ENCODE measurements at regions not wholly inside any gene's neighbourhood (a gene's known extent, or its start where the extent isn't known, plus 50 kb on each side); places are given as distances from the start of the nearest gene placed in this dataset.

DNA sequence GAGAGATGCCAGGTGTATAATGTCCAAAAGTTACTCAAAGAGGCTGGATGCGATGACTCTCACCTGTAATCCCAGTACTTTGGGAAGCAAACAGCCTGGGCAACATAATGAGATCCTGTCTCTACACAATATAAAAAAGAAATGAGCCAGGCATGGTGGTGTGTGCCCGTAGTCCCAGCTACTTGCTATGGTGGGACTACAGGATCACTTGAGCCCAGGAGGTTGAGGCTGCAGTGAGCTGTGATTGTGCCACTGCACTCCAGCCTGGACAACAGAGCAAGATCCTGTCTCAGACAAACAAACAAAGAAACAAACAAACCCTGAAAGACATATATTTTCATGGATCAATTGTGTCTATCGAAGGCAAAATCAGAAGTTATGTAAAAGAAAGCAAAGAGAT, 54.3 kb upstream of the CYP2B6 start:
- TF ChIP-seq, protein P1, sequence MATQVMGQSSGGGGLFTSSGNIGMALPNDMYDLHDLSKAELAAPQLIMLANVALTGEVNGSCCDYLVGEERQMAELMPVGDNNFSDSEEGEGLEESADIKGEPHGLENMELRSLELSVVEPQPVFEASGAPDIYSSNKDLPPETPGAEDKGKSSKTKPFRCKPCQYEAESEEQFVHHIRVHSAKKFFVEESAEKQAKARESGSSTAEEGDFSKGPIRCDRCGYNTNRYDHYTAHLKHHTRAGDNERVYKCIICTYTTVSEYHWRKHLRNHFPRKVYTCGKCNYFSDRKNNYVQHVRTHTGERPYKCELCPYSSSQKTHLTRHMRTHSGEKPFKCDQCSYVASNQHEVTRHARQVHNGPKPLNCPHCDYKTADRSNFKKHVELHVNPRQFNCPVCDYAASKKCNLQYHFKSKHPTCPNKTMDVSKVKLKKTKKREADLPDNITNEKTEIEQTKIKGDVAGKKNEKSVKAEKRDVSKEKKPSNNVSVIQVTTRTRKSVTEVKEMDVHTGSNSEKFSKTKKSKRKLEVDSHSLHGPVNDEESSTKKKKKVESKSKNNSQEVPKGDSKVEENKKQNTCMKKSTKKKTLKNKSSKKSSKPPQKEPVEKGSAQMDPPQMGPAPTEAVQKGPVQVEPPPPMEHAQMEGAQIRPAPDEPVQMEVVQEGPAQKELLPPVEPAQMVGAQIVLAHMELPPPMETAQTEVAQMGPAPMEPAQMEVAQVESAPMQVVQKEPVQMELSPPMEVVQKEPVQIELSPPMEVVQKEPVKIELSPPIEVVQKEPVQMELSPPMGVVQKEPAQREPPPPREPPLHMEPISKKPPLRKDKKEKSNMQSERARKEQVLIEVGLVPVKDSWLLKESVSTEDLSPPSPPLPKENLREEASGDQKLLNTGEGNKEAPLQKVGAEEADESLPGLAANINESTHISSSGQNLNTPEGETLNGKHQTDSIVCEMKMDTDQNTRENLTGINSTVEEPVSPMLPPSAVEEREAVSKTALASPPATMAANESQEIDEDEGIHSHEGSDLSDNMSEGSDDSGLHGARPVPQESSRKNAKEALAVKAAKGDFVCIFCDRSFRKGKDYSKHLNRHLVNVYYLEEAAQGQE (IDR thresholded peaks at IDR 0.05; ENCODE audit: low read depth): no peak
- TF ChIP-seq TCF12 (IDR thresholded peaks at IDR 0.05; ENCODE audit: low read depth): no peak
- TF ChIP-seq, protein P2, sequence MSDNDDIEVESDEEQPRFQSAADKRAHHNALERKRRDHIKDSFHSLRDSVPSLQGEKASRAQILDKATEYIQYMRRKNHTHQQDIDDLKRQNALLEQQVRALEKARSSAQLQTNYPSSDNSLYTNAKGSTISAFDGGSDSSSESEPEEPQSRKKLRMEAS (IDR thresholded peaks at IDR 0.05): no peak
- no peak for TF ChIP-seq EP300 (IDR thresholded peaks at IDR 0.05; ENCODE audit: borderline replicate concordance)
- no peak for TF ChIP-seq TAF1 (IDR thresholded peaks at IDR 0.05; ENCODE audit: low read depth)
- no peak for TF ChIP-seq RAD21 (IDR thresholded peaks at IDR 0.05; ENCODE audit: low read depth)
- no peak for TF ChIP-seq YY1 (IDR thresholded peaks at IDR 0.05; ENCODE audit: low read depth)
- TF ChIP-seq, protein P3, sequence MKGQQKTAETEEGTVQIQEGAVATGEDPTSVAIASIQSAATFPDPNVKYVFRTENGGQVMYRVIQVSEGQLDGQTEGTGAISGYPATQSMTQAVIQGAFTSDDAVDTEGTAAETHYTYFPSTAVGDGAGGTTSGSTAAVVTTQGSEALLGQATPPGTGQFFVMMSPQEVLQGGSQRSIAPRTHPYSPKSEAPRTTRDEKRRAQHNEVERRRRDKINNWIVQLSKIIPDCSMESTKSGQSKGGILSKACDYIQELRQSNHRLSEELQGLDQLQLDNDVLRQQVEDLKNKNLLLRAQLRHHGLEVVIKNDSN (IDR thresholded peaks at IDR 0.05): no peak
- no peak for TF ChIP-seq TEAD4 (IDR thresholded peaks at IDR 0.05)
